Keratinocyte (primary cell): ENCODE measurements at regions not wholly inside any gene's neighbourhood (a gene's known extent, or its start where the extent isn't known, plus 50 kb on each side); places are given as distances from the start of the nearest gene placed in this dataset.

Experiments
- DNase-seq: peaks from one replicate; pipeline ENCODE4 v3.0.0-alpha.2; 2011; ENCODE audit warnings: low read depth, missing footprints, low spot score
- FAIRE-seq: peaks from 2 replicates; lab custom pipeline; 2011; peaks lifted over from hg19 to GRCh38; lab: Jason Lieb, UNC
- H2AFZ ChIP-seq: 2 replicates; pipeline ENCODE4 v1.6.0; 2012; ENCODE audit warnings: low read length, control low read depth, inconsistent platforms; ENCODE audit not compliant: control insufficient read depth
- H3K27ac ChIP-seq: 2 replicates; pipeline ENCODE4 v1.5.1; 2011; ENCODE audit warnings: low read length; ENCODE audit not compliant: control insufficient read depth, insufficient read depth
- H3K27me3 ChIP-seq: 3 replicates; pipeline ENCODE4 v1.6.0; 2011; ENCODE audit warnings: low read length; ENCODE audit not compliant: control insufficient read depth, insufficient read depth; ENCODE audit errors: extremely low read depth
- H3K36me3 ChIP-seq, 2 experiments: 2 replicates in 1 of 2; 3 replicates in 1 of 2; pipeline ENCODE4 v1.5.1; 2011; ENCODE audit warnings: low read length in 2 of 2, mild to moderate bottlenecking in 1 of 2; ENCODE audit not compliant: control insufficient read depth in 2 of 2, insufficient read depth in 2 of 2; ENCODE audit errors: extremely low read depth in 1 of 2
- H3K4me1 ChIP-seq: 3 replicates; pipeline ENCODE4 v1.5.1; 2011; ENCODE audit warnings: low read length; ENCODE audit not compliant: control insufficient read depth, insufficient read depth; ENCODE audit errors: extremely low read depth
- H3K4me2 ChIP-seq: 3 replicates; pipeline ENCODE4 v1.6.0; 2011; ENCODE audit warnings: low read depth, low read length; ENCODE audit not compliant: control insufficient read depth, insufficient read depth; ENCODE audit errors: extremely low read depth
- H3K4me3 ChIP-seq, 3 experiments: fragments of 200-600 bp in 1 of 3; sonication (generic) in 1 of 3; 2 replicates in 2 of 3; 3 replicates in 1 of 3; pipeline ENCODE4 v1.5.1; 2011 to 2016; ENCODE audit warnings: low read length in 3 of 3, mild to moderate bottlenecking in 3 of 3, control low read depth in 2 of 3, inconsistent platforms in 1 of 3, low read depth in 1 of 3, mixed read lengths in 1 of 3, mixed run types in 1 of 3, moderate library complexity in 1 of 3; ENCODE audit not compliant: control insufficient read depth in 2 of 3, insufficient read depth in 2 of 3; ENCODE audit errors: extremely low read depth in 1 of 3
- H3K79me2 ChIP-seq: 2 replicates; pipeline ENCODE4 v1.6.0; 2012; ENCODE audit warnings: low read length; ENCODE audit not compliant: control insufficient read depth, insufficient read depth
- H3K9ac ChIP-seq: 3 replicates; pipeline ENCODE4 v1.6.0; 2011; ENCODE audit warnings: low read length; ENCODE audit not compliant: control insufficient read depth, insufficient read depth; ENCODE audit errors: extremely low read depth
- H3K9me1 ChIP-seq: 3 replicates; pipeline ENCODE4 v1.6.0; 2011; ENCODE audit warnings: low read length; ENCODE audit not compliant: control insufficient read depth, insufficient read depth; ENCODE audit errors: extremely low read depth
- H3K9me3 ChIP-seq: 2 replicates; pipeline ENCODE4 v1.5.1; 2012; ENCODE audit warnings: low read depth, low read length; ENCODE audit not compliant: control insufficient read depth
- H4K20me1 ChIP-seq: 3 replicates; pipeline ENCODE4 v1.6.0; 2011; ENCODE audit warnings: low read length; ENCODE audit not compliant: control insufficient read depth, insufficient read depth; ENCODE audit errors: extremely low read depth
- EZH2 ChIP-seq: IDR thresholded peaks from one replicate; pipeline ENCODE4 v1.6.1; 2012; ENCODE audit warnings: inconsistent platforms, mild to moderate bottlenecking, low read length, moderate library complexity
- dilution Hi-C: fragments of 300-500 bp; cut with MboI; formaldehyde crosslinking; loops from one replicate; pipeline ENCODE4 v1.7.0; 2020; ENCODE audit warnings: low sequenced_read_pairs; ENCODE audit not compliant: extremely low pct_ligation_motif_present
- TF ChIP-seq, protein P1 (sequence below), 3 experiments: IDR thresholded peaks in 1 of 3; conservative IDR thresholded peaks in 1 of 3; optimal IDR thresholded peaks in 1 of 3; 2 replicates in 2 of 3; 3 replicates in 1 of 3; pipeline versions ENCODE3 to v1.5.1; 2011; ENCODE audit warnings: low read length in 3 of 3, mild to moderate bottlenecking in 3 of 3, moderate library complexity in 2 of 3, control low read depth in 1 of 3, inconsistent platforms in 1 of 3; ENCODE audit not compliant: insufficient read depth in 2 of 3; ENCODE audit errors: extremely low read depth in 1 of 3

DNA sequence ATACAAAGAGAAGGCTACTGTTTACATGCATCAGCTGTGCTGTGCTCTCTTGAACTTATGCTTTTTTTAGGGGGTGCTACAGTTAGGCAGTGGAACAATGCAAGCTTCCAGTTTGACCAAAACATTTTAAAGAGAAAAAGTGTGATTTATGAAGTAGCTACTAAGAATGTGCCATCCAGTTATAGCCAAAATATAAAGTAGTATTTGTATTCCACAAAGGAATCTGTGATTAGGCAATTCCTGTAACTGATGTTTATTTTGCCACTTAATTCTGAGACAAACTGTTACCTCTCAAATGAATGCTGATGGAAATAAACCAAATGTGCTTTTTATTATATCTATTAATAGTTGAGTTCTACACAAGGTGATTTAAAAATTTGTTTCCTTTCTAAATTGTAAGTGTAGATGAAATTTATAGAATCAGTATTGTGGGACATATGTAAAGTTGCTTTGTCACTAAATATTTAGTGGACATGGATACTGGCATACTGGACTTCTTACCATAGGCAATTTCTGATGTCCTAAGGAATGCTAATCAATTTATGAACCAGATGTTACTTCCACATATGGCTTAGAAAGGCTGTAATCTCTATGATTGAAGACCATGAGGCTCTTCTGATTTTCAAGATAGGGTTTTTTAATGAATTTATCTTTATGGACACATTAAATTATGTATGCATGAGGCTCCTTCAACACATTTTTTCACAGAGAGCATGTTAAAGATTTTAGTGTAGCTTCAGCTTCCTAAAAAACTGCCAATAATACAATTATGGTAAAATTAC is 410.2 kb downstream of the PRR16 start:
- H3K9ac ChIP-seq = no peak overlapping the region
- H2AFZ ChIP-seq = no peak overlapping the region
- H3K36me3 ChIP-seq = no peaks in the 10 kb centered on the region
- dilution Hi-C loops = no loop called here
- no peak overlapping the region for H3K4me2 ChIP-seq
- H3K9me1 ChIP-seq = no peaks in the 10 kb centered on the region
- H3K27ac ChIP-seq = no peak overlapping the region
- no peak for DNase-seq
- no peak overlapping the region for H3K4me3 ChIP-seq
- no peak for FAIRE-seq
- no peaks in the 10 kb centered on the region for H3K79me2 ChIP-seq
- no peaks in the 10 kb centered on the region for H3K27me3 ChIP-seq
- H3K4me1 ChIP-seq = no peaks in the 10 kb centered on the region
- no peak for TF ChIP-seq EZH2
- no peaks in the 10 kb centered on the region for H4K20me1 ChIP-seq
- no peaks in the 10 kb centered on the region for H3K9me3 ChIP-seq

GRCh38 chr5:120882038-120882775 is 418.1 kb downstream of the PRR16 start:
- Histone ChIP-seq H3K27ac (no peak overlapping the region), H2AFZ (no peak overlapping the region), H3K9me1 (no peaks in the 10 kb centered on the region), H3K27me3 (no peaks in the 10 kb centered on the region), H3K9ac (no peak overlapping the region), H3K79me2 (no peaks in the 10 kb centered on the region), H4K20me1 (no peaks in the 10 kb centered on the region), H3K4me2 (no peak overlapping the region), H3K4me1 (no peaks in the 10 kb centered on the region), H3K36me3 (no peaks in the 10 kb centered on the region), H3K9me3 (no peaks in the 10 kb centered on the region), H3K4me3 (no peak overlapping the region)
- dilution Hi-C loops = no loop called here
- no peak for FAIRE-seq
- DNase-seq = no peak
- TF ChIP-seq, protein P1, sequence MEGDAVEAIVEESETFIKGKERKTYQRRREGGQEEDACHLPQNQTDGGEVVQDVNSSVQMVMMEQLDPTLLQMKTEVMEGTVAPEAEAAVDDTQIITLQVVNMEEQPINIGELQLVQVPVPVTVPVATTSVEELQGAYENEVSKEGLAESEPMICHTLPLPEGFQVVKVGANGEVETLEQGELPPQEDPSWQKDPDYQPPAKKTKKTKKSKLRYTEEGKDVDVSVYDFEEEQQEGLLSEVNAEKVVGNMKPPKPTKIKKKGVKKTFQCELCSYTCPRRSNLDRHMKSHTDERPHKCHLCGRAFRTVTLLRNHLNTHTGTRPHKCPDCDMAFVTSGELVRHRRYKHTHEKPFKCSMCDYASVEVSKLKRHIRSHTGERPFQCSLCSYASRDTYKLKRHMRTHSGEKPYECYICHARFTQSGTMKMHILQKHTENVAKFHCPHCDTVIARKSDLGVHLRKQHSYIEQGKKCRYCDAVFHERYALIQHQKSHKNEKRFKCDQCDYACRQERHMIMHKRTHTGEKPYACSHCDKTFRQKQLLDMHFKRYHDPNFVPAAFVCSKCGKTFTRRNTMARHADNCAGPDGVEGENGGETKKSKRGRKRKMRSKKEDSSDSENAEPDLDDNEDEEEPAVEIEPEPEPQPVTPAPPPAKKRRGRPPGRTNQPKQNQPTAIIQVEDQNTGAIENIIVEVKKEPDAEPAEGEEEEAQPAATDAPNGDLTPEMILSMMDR (optimal IDR thresholded peaks at IDR 0.05 in 1 of 3, IDR thresholded peaks at IDR 0.05 in 1 of 3, conservative IDR thresholded peaks at IDR 0.05 in 1 of 3; ENCODE audit: extremely low read depth in 1 of 3, insufficient read depth in 2 of 3, low read length in 3 of 3) = no peak
- no peak for TF ChIP-seq EZH2
